Prostate gland (tissue), 2 donors: ENCODE measurements at regions not wholly inside any gene's neighbourhood (a gene's known extent, or its start where the extent isn't known, plus 50 kb on each side); places are given as distances from the start of the nearest gene placed in this dataset.

ENCODE experiments used
- DNase-seq: peaks from one replicate; pipeline ENCODE4 v3.0.0-alpha.2; 2019; ENCODE audit warnings: low spot score
- H3K27ac ChIP-seq, 2 donors: fragments of 200-600 bp; sonication (generic); 2 replicates each; pipeline ENCODE4 v1.5.1; 2017 to 2019
- H3K27me3 ChIP-seq: fragments of 200-600 bp; sonication (generic); replicated peaks from 2 replicates; pipeline ENCODE4 v1.5.1; 2019; ENCODE audit not compliant: insufficient read depth
- H3K36me3 ChIP-seq, 2 donors: fragments of 200-600 bp; sonication (generic); 1 replicate in 1 of 2; 2 replicates in 1 of 2; pipeline versions ENCODE4 v1.5.1 to v1.8.1; 2017 to 2019
- H3K4me1 ChIP-seq: fragments of 200-600 bp; sonication (generic); replicated peaks from 2 replicates; pipeline ENCODE4 v1.5.1; 2019
- H3K4me3 ChIP-seq, 2 donors: fragments of 200-600 bp; sonication (generic); 2 replicates each; pipeline ENCODE4 v1.5.1; 2017 to 2019
- H3K9me3 ChIP-seq: fragments of 200-600 bp; sonication (generic); 2 replicates; pipeline ENCODE4 v1.5.1; 2017
- CTCF ChIP-seq, 4 experiments: fragments of 200-600 bp in 2 of 4; fragments of 450-650 bp in 2 of 4; sonication (generic) in 2 of 4; IDR thresholded peaks; 1 replicate in 3 of 4; 2 replicates in 1 of 4; pipeline ENCODE4 v1.5.1; 2016 to 2019; ENCODE audit warnings: antibody characterized with exemption in 4 of 4, mild to moderate bottlenecking in 2 of 4, moderate library complexity in 2 of 4
- POLR2A ChIP-seq: fragments of 450-650 bp; IDR thresholded peaks from one replicate; pipeline ENCODE4 v1.6.1; 2016; ENCODE audit warnings: antibody characterized with exemption, mild to moderate bottlenecking
- POLR2AphosphoS5 ChIP-seq: sonication (generic); formaldehyde crosslinking; IDR thresholded peaks from one replicate; pipeline ENCODE4 v1.6.1; 2017; ENCODE audit warnings: antibody characterized with exemption
- WGBS: methylation state at CpG from one replicate; pipeline ENCODE4 v1.1.5; 2018; 5-methylcytosine and 5-hydroxymethylcytosine counted together
- intact Hi-C: fragments of 100-400 bp; cut with DNase I; formaldehyde crosslinking; loops from one replicate; pipeline ENCODE4 v1.14.2; 2022

- DNase-seq: no peak
- H3K27ac ChIP-seq: no peak overlapping the region
- TF ChIP-seq POLR2AphosphoS5 (no peak), CTCF (IDR thresholded peaks at IDR 0.05) (no peak), POLR2A (no peak)
- no peaks in the 10 kb centered on the region for H3K4me1 ChIP-seq
- no peaks in the 10 kb centered on the region for H3K27me3 ChIP-seq
- H3K4me3 ChIP-seq: no peak overlapping the region
- intact Hi-C loops: loop anchor here (10.0 kb wide), 2 partner anchors 83 to 1097 kb away; no protein-coding TSS in a partner anchor
- H3K36me3 ChIP-seq: no peaks in the 10 kb centered on the region
- 64% methylated on average over 2 of the region's 2 CpGs for WGBS
- H3K9me3 ChIP-seq: no peaks in the 10 kb centered on the region
These were observed 91.4 kb upstream of the MAD2L1 start for GRCh38 chr4:120158046-120158445.

DNA sequence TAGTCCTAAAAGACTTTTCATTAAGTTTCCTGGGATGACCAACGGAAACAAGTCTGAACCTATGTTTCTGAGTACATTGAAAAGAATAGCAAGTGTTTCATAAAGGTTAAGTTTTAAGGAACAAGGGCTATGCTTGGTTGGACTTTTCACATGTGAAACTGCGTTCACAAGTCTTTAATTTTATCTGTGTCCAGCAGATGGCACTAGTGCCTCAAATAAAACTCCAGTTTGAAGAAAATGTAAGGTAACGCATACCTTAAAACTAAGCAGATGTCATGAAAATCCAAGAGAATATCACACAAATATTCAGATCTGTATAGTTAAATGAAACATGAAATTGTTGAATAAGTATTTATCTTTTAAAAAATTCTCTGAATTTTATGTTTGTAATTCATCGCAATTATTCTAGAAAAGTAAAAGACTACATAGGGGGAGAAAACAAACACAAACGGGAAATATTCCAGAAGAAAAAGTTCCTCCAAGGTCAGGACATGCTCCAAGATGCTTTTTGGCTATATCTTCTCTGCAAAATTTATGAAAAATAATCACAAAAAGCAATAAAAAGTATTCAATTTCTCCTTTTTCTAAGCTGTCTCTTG lies 89.6 kb upstream of the MAD2L1 start:
- H3K27me3 ChIP-seq: no peaks in the 10 kb centered on the region
- H3K27ac ChIP-seq: no peak overlapping the region
- H3K4me3 ChIP-seq: no peak overlapping the region
- peak; percentile 56 for DNase-seq
- no peaks in the 10 kb centered on the region for H3K9me3 ChIP-seq
- 25% methylated on average over 5 of the region's 5 CpGs for WGBS
- no peaks in the 10 kb centered on the region for H3K36me3 ChIP-seq
- intact Hi-C loops: loop anchor here (2.0 to 10.0 kb wide), 3 partner anchors 81 to 1099 kb away; no protein-coding TSS in a partner anchor
- TF ChIP-seq POLR2AphosphoS5 (no peak), CTCF (IDR thresholded peaks at IDR 0.05) (peak in 3 of 4 experiments; percentile 75 to 83 (median 76))
- H3K4me1 ChIP-seq: no peaks in the 10 kb centered on the region

GRCh38 chr4:120155287-120155686 lies 88.6 kb upstream of the MAD2L1 start:
- WGBS: 67% methylated on average over 3 of the region's 3 CpGs
- intact Hi-C loops: loop anchor here (10.0 kb wide), 2 partner anchors 80 to 1100 kb away; no protein-coding TSS in a partner anchor

GRCh38 chr4:120144634-120145033 lies 78.0 kb upstream of the MAD2L1 start:
- intact Hi-C loops: no loop called here
- Histone ChIP-seq H3K27me3 (no peaks in the 10 kb centered on the region), H3K4me3 (no peak overlapping the region), H3K36me3 (no peaks in the 10 kb centered on the region), H3K9me3 (no peaks in the 10 kb centered on the region), H3K4me1 (no peaks in the 10 kb centered on the region), H3K27ac (no peak overlapping the region)
- TF ChIP-seq CTCF (IDR thresholded peaks at IDR 0.05) (no peak), POLR2AphosphoS5 (no peak), POLR2A (no peak)
- 86% methylated on average over 3 of the region's 3 CpGs for WGBS
- no peak for DNase-seq

More at GRCh38 chr4:120155287-120155686, 88.6 kb upstream of the MAD2L1 start:
- no peak overlapping the region for H3K4me3 ChIP-seq
- no peaks in the 10 kb centered on the region for H3K9me3 ChIP-seq
- no peak overlapping the region for H3K27ac ChIP-seq
- no peaks in the 10 kb centered on the region for H3K4me1 ChIP-seq
- TF ChIP-seq POLR2A (no peak), CTCF (IDR thresholded peaks at IDR 0.05) (no peak)
- no peak for DNase-seq
- H3K36me3 ChIP-seq: no peaks in the 10 kb centered on the region
- H3K27me3 ChIP-seq: no peaks in the 10 kb centered on the region

DNA sequence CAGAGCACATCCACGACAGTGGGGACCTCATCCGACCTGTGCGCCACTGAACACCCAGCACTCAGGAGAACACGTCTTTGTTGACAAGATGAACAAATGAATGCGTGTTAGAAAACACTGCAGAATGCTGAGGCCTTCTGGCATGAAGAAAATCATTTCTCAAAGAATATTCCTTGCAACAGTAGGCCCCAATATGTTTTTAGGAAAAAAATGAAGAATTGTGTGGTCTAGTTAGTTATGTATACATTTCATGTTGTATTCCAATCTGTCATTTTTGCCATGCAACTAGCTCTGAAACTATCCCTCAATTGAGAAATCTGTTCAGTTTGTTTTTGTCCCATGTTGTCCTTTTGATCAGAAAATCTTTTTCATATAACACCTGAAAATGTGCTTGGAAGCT lies 77.4 kb upstream of the MAD2L1 start:
- Histone ChIP-seq H3K4me3 (no peak overlapping the region), H3K27me3 (no peaks in the 10 kb centered on the region), H3K27ac (no peak overlapping the region), H3K4me1 (no peaks in the 10 kb centered on the region), H3K9me3 (no peaks in the 10 kb centered on the region), H3K36me3 (no peaks in the 10 kb centered on the region)
- no peak for DNase-seq
- TF ChIP-seq POLR2A (no peak), POLR2AphosphoS5 (no peak), CTCF (IDR thresholded peaks at IDR 0.05) (no peak)
- intact Hi-C loops: no loop called here
- 88% methylated on average over 5 of the region's 5 CpGs for WGBS
